Vagina (tissue), 2 donors: ENCODE measurements at regions not wholly inside any gene's neighbourhood (a gene's known extent, or its start where the extent isn't known, plus 50 kb on each side); places are given as distances from the start of the nearest gene placed in this dataset.

Experiments
- POLR2A ChIP-seq, 2 donors: fragments of 450-650 bp; IDR thresholded peaks; one replicate each; pipeline ENCODE4 v1.6.1; 2017; ENCODE audit warnings: antibody characterized with exemption in 2 of 2, mild to moderate bottlenecking in 2 of 2, moderate library complexity in 2 of 2
- POLR2AphosphoS5 ChIP-seq, 2 donors: sonication (generic); formaldehyde crosslinking; IDR thresholded peaks; one replicate each; pipeline ENCODE4 v1.9.0; 2017; ENCODE audit warnings: antibody characterized with exemption in 2 of 2, mild to moderate bottlenecking in 2 of 2, low read depth in 1 of 2; ENCODE audit not compliant: insufficient read depth in 1 of 2
- TF ChIP-seq, protein P1 (sequence below), 3 experiments: fragments of 450-650 bp in 2 of 3; fragments of 200-600 bp in 1 of 3; sonication (generic) in 1 of 3; IDR thresholded peaks; one replicate each; pipeline ENCODE4 v1.5.1; 2017 to 2019; ENCODE audit warnings: antibody characterized with exemption in 3 of 3, mild to moderate bottlenecking in 2 of 3, moderate library complexity in 2 of 3

DNA sequence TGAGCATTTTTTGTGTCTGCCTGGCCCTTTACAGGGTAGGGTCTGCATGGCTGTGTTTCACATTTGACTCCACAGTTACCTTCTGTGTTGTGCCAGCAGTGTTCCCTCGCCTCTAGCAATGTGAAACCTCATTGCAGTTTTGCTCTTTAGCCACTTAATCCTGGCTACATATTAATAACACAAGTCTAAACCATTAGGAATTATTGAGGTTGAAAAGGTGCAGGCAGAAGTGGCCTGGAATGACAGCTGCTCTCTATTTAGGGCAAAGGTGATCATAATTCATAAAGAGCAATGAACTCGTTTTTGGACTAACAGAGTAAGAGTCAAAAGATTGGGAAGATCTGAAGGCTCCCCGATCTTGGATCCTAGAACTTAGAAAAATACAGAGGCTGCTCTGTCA, 176.7 kb upstream of the RAD23B start:
- TF ChIP-seq, protein P1, sequence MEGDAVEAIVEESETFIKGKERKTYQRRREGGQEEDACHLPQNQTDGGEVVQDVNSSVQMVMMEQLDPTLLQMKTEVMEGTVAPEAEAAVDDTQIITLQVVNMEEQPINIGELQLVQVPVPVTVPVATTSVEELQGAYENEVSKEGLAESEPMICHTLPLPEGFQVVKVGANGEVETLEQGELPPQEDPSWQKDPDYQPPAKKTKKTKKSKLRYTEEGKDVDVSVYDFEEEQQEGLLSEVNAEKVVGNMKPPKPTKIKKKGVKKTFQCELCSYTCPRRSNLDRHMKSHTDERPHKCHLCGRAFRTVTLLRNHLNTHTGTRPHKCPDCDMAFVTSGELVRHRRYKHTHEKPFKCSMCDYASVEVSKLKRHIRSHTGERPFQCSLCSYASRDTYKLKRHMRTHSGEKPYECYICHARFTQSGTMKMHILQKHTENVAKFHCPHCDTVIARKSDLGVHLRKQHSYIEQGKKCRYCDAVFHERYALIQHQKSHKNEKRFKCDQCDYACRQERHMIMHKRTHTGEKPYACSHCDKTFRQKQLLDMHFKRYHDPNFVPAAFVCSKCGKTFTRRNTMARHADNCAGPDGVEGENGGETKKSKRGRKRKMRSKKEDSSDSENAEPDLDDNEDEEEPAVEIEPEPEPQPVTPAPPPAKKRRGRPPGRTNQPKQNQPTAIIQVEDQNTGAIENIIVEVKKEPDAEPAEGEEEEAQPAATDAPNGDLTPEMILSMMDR (IDR thresholded peaks at IDR 0.05): no peak
- no peak for TF ChIP-seq POLR2AphosphoS5 (IDR thresholded peaks at IDR 0.05; ENCODE audit: insufficient read depth in 1 of 2, low read depth in 1 of 2)
- no peak for TF ChIP-seq POLR2A (IDR thresholded peaks at IDR 0.05)
